DMS 273 (cell line): ENCODE measurements at regions not wholly inside any gene's neighbourhood (a gene's known extent, or its start where the extent isn't known, plus 50 kb on each side); places are given as distances from the start of the nearest gene placed in this dataset.

ENCODE experiments used
- DNase-seq: peaks from one replicate; lab custom pipeline; 2025; ENCODE audit not compliant: unreplicated experiment; lab: John Stamatoyannopoulos, UW

- DNase-seq: no peak
Observed at GRCh38 chr14:89498878-89499277, 81.8 kb upstream of the FOXN3 start.

GRCh38 chr14:89495718-89496117 is 78.7 kb upstream of the FOXN3 start:
- no peak for DNase-seq

GRCh38 chr14:89493877-89494634 is 77.0 kb upstream of the FOXN3 start:
- peak; percentile 33 for DNase-seq

- DNase-seq: no peak
Observed at GRCh38 chr14:89493406-89493805, 76.4 kb upstream of the FOXN3 start.

- DNase-seq: no peak
Observed at GRCh38 chr14:89491711-89492381, 74.8 kb upstream of the FOXN3 start.

GRCh38 chr14:89490466-89490865 is 73.4 kb upstream of the FOXN3 start:
- no peak for DNase-seq

- peak; percentile 59 for DNase-seq
Observed at GRCh38 chr14:89489761-89490437, 72.9 kb upstream of the FOXN3 start.

GRCh38 chr14:89486961-89487360 is 69.9 kb upstream of the FOXN3 start:
- no peak for DNase-seq

- DNase-seq: no peak
Observed at GRCh38 chr14:89486505-89486904, 69.5 kb upstream of the FOXN3 start.

GRCh38 chr14:89485264-89485663 is 68.2 kb upstream of the FOXN3 start:
- no peak for DNase-seq

- DNase-seq: no peak
Observed at GRCh38 chr14:89484051-89484844, 67.2 kb upstream of the FOXN3 start.

- DNase-seq: no peak
Observed at GRCh38 chr14:89481196-89481595, 64.2 kb upstream of the FOXN3 start.

- DNase-seq: no peak
Observed at GRCh38 chr14:89480278-89480677, 63.2 kb upstream of the FOXN3 start.

GRCh38 chr14:89479802-89480201 is 62.8 kb upstream of the FOXN3 start:
- DNase-seq: no peak

- no peak for DNase-seq
Observed at GRCh38 chr14:89477391-89477790, 60.4 kb upstream of the FOXN3 start.

GRCh38 chr14:89476354-89476896 is 59.4 kb upstream of the FOXN3 start:
- no peak for DNase-seq

GRCh38 chr14:89474464-89474863 is 57.4 kb upstream of the FOXN3 start:
- DNase-seq: no peak

GRCh38 chr14:89473989-89474388 is 57.0 kb upstream of the FOXN3 start:
- DNase-seq: no peak

GRCh38 chr14:89473569-89473968 is 56.5 kb upstream of the FOXN3 start:
- no peak for DNase-seq

GRCh38 chr14:89470401-89470800 is 53.4 kb upstream of the FOXN3 start:
- no peak for DNase-seq
